ENCODE measurements at regions not wholly inside any gene's neighbourhood (a gene's known extent, or its start where the extent isn't known, plus 50 kb on each side); places are given as distances from the start of the nearest gene placed in this dataset.
A peak's percentile ranks its signal among the peaks of the same experiment; 100 is the strongest.

GRCh38 chrX:98516120-98516519, 1632.4 kb downstream of the RPA4 start:
- TF ChIP-seq CEBPB (IDR thresholded peaks at IDR 0.05; ENCODE audit: low read depth, low read length) (peak; percentile 76), CHD1 (IDR thresholded peaks at IDR 0.05; ENCODE audit: low read depth, low read length) (no peak), RAD21 (IDR thresholded peaks at IDR 0.05; ENCODE audit: low read length) (no peak)
- TF ChIP-seq, protein P1, sequence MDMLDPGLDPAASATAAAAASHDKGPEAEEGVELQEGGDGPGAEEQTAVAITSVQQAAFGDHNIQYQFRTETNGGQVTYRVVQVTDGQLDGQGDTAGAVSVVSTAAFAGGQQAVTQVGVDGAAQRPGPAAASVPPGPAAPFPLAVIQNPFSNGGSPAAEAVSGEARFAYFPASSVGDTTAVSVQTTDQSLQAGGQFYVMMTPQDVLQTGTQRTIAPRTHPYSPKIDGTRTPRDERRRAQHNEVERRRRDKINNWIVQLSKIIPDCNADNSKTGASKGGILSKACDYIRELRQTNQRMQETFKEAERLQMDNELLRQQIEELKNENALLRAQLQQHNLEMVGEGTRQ (IDR thresholded peaks at IDR 0.05; ENCODE audit: low read depth, low read length) = no peak
- Histone ChIP-seq H3K14ac (replicated peaks; ENCODE audit: low read depth, low read length) (no peak overlapping the region), H2BK120ac (ENCODE audit: low read depth, low read length) (no peak overlapping the region), H3K27ac (ENCODE audit: insufficient read depth, low read length) (no peak overlapping the region), H3K36me3 (ENCODE audit: control insufficient read depth, insufficient read depth, low read length) (no peaks in the 10 kb centered on the region), H3K9ac (ENCODE audit: low read depth, low read length) (no peak overlapping the region), H4K8ac (ENCODE audit: low read depth in 2 of 2, low read length in 2 of 2) (no peak overlapping the region), H3K4me3 (ENCODE audit: insufficient read depth, low read depth, low read length) (no peak overlapping the region), H3K4ac (ENCODE audit: low read depth, low read length) (no peak overlapping the region), H3K18ac (ENCODE audit: low read depth, low read length) (no peak overlapping the region), H3K27me3 (ENCODE audit: control insufficient read depth, insufficient read depth, low read length) (no peaks in the 10 kb centered on the region), H3K4me2 (ENCODE audit: low read depth, low read length) (no peak overlapping the region), H4K20me1 (ENCODE audit: insufficient read depth, low read length) (no peaks in the 10 kb centered on the region), H2AK5ac (ENCODE audit: low read depth, low read length) (no peak overlapping the region), H4K91ac (ENCODE audit: insufficient read depth, low read depth, low read length) (no peak overlapping the region), H3K9me1 (ENCODE audit: insufficient read depth, low read length) (no peaks in the 10 kb centered on the region), H3K4me1 (ENCODE audit: control insufficient read depth, insufficient read depth, low read length) (no peaks in the 10 kb centered on the region), H2BK5ac (ENCODE audit: low read depth, low read length, poor library complexity, severe bottlenecking) (no peak overlapping the region), H3K79me1 (ENCODE audit: low read depth in 1 of 2, low read length in 2 of 2) (no peaks in the 10 kb centered on the region), H3K23ac (ENCODE audit: low read depth, low read length) (no peak overlapping the region), H2AFZ (replicated peaks; ENCODE audit: low read length, poor library complexity) (no peak overlapping the region), H3K9me3 (ENCODE audit: control insufficient read depth, insufficient read depth, low read length) (no peaks in the 10 kb centered on the region), H2BK15ac (ENCODE audit: low read depth, low read length) (no peak overlapping the region), H2AK9ac (replicated peaks; ENCODE audit: low read depth, low read length, poor library complexity) (no peak overlapping the region), H3K56ac (ENCODE audit: extremely low read depth, insufficient read depth, low read length) (no peak overlapping the region), H4K5ac (ENCODE audit: low read depth, low read length) (no peak overlapping the region), H2BK20ac (ENCODE audit: low read depth, low read length) (no peak overlapping the region)
- intact Hi-C loops (cut with micrococcal nuclease) (no loop called here), dilution Hi-C loops (cut with HindIII; ENCODE audit: low sequenced_read_pairs, unreplicated experiment) (no loop called here), in situ Hi-C loops (cut with MboI; ENCODE audit: low sequenced_read_pairs) (no loop called here)
- WGBS, 2 experiments (ENCODE audit: extremely low coverage in 2 of 2, insufficient read length in 1 of 2) = no CpG with 5 or more reads among the region's 1 CpG
- ATAC-seq (ENCODE audit: low read depth) (no peak), DNase-seq (no peak)
- CTCF ChIA-PET = no interaction called here
- no TSS peak for BruUV-seq (replicated peaks)
- POLR2A ChIA-PET (ENCODE audit: unreplicated experiment) = no interaction called here
